Esophagus muscularis mucosa (tissue), 3 donors: ENCODE measurements at regions not wholly inside any gene's neighbourhood (a gene's known extent, or its start where the extent isn't known, plus 50 kb on each side); places are given as distances from the start of the nearest gene placed in this dataset.

ENCODE experiments used
- POLR2AphosphoS5 ChIP-seq, 2 donors: sonication (generic); formaldehyde crosslinking; IDR thresholded peaks; one replicate each; pipeline ENCODE4 v1.6.1; 2017; ENCODE audit warnings: antibody characterized with exemption in 2 of 2
- TF ChIP-seq, protein P1 (sequence below), 3 experiments: fragments of 200-600 bp in 2 of 3; fragments of 450-650 bp in 1 of 3; sonication (generic) in 2 of 3; IDR thresholded peaks; one replicate each; pipeline ENCODE4 v1.5.1; 2017 to 2019; ENCODE audit warnings: antibody characterized with exemption in 3 of 3, mild to moderate bottlenecking in 2 of 3, moderate library complexity in 1 of 3

DNA sequence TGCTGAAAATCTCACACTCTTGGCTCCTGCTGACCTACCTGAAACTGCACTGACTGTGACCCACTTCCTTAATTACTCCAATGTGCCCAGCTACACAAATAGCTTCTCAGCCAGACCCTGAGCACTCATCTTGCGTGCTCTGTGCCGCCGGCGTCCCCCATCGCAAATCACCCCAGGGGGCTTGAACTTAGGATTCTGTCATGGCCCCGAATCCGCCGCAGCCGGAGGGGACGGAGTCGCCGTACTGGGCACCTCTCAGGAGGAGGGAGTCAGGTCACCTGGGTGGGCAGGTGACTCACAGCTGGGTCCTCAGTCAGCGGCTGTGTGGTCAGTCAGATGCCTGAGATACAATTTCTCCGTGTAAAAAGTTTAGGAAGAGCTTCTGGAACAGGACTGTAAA is 804.9 kb upstream of the SALL3 start:
- TF ChIP-seq POLR2AphosphoS5 (IDR thresholded peaks at IDR 0.05): no peak
- TF ChIP-seq, protein P1, sequence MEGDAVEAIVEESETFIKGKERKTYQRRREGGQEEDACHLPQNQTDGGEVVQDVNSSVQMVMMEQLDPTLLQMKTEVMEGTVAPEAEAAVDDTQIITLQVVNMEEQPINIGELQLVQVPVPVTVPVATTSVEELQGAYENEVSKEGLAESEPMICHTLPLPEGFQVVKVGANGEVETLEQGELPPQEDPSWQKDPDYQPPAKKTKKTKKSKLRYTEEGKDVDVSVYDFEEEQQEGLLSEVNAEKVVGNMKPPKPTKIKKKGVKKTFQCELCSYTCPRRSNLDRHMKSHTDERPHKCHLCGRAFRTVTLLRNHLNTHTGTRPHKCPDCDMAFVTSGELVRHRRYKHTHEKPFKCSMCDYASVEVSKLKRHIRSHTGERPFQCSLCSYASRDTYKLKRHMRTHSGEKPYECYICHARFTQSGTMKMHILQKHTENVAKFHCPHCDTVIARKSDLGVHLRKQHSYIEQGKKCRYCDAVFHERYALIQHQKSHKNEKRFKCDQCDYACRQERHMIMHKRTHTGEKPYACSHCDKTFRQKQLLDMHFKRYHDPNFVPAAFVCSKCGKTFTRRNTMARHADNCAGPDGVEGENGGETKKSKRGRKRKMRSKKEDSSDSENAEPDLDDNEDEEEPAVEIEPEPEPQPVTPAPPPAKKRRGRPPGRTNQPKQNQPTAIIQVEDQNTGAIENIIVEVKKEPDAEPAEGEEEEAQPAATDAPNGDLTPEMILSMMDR (IDR thresholded peaks at IDR 0.05): no peak
